H9 (cell line): ENCODE measurements at regions not wholly inside any gene's neighbourhood (a gene's known extent, or its start where the extent isn't known, plus 50 kb on each side); places are given as distances from the start of the nearest gene placed in this dataset.

Source experiments
- DNase-seq: peaks from one replicate; pipeline ENCODE4 v3.0.0-alpha.2; 2017
- H2AFZ ChIP-seq: one replicate; pipeline ENCODE4 v1.6.1; 2013; ENCODE audit warnings: mild to moderate bottlenecking, low read length, control low read depth, moderate library complexity
- H2AK5ac ChIP-seq: 2 replicates; pipeline ENCODE4 v1.6.1; 2013; ENCODE audit warnings: low read length, control low read depth, mixed read lengths; ENCODE audit not compliant: insufficient read length
- H2BK120ac ChIP-seq: one replicate; pipeline ENCODE4 v1.6.1; 2013; ENCODE audit warnings: low read depth, mild to moderate bottlenecking, low read length, control low read depth, inconsistent platforms; ENCODE audit not compliant: poor library complexity, severe bottlenecking
- H2BK12ac ChIP-seq: 2 replicates; pipeline ENCODE4 v1.6.1; 2013; ENCODE audit warnings: low read length, control low read depth, mixed read lengths, low read depth; ENCODE audit not compliant: insufficient read length
- H2BK15ac ChIP-seq: 2 replicates; pipeline ENCODE4 v1.6.1; 2013; ENCODE audit warnings: low read depth, low read length, control low read depth
- H2BK20ac ChIP-seq: one replicate; pipeline ENCODE4 v1.6.1; 2013; ENCODE audit warnings: low read depth, mild to moderate bottlenecking, low read length, control low read depth, inconsistent platforms; ENCODE audit not compliant: poor library complexity, severe bottlenecking
- H2BK5ac ChIP-seq: 2 replicates; pipeline ENCODE4 v1.6.1; 2013; ENCODE audit warnings: low read length, control low read depth, mixed read lengths; ENCODE audit not compliant: insufficient read length
- H3K14ac ChIP-seq: 2 replicates; pipeline ENCODE4 v1.6.1; 2013; ENCODE audit warnings: low read length, control low read depth; ENCODE audit not compliant: insufficient read depth
- H3K18ac ChIP-seq: 2 replicates; pipeline ENCODE4 v1.6.1; 2013; ENCODE audit warnings: low read depth, mild to moderate bottlenecking, mixed read lengths, low read length, control low read depth; ENCODE audit not compliant: insufficient read length
- H3K23ac ChIP-seq: 2 replicates; pipeline ENCODE4 v1.6.1; 2013; ENCODE audit warnings: low read length, control low read depth, mixed read lengths, low read depth; ENCODE audit not compliant: insufficient read length
- H3K23me2 ChIP-seq: 2 replicates; pipeline ENCODE4 v1.6.1; 2013; ENCODE audit warnings: low read depth, mild to moderate bottlenecking, mixed read lengths, low read length, control low read depth; ENCODE audit not compliant: insufficient read length, poor library complexity, severe bottlenecking
- H3K27ac ChIP-seq: 2 replicates; pipeline ENCODE4 v1.5.1; 2013; ENCODE audit warnings: low read length, control low read depth, mixed read lengths, low read depth; ENCODE audit not compliant: insufficient read length
- H3K27me3 ChIP-seq: 2 replicates; pipeline ENCODE4 v1.6.1; 2013; ENCODE audit warnings: low read length, control low read depth, inconsistent platforms; ENCODE audit not compliant: insufficient read depth
- H3K4ac ChIP-seq: 2 replicates; pipeline ENCODE4 v1.6.1; 2013; ENCODE audit warnings: low read depth, mild to moderate bottlenecking, control low read depth, inconsistent platforms, low read length, moderate library complexity
- H3K4me1 ChIP-seq: 2 replicates; pipeline ENCODE4 v1.6.1; 2013; ENCODE audit warnings: low read length, control low read depth, inconsistent platforms; ENCODE audit not compliant: insufficient read depth
- H3K4me2 ChIP-seq: 2 replicates; pipeline ENCODE4 v1.6.1; 2013; ENCODE audit warnings: low read length, control low read depth, mixed read lengths; ENCODE audit not compliant: insufficient read length, insufficient read depth
- H3K56ac ChIP-seq: 2 replicates; pipeline ENCODE4 v1.6.1; 2013; ENCODE audit warnings: low read depth, mild to moderate bottlenecking, mixed read lengths, low read length, control low read depth; ENCODE audit not compliant: insufficient read length
- H3K79me1 ChIP-seq: 2 replicates; pipeline ENCODE4 v1.6.1; 2013; ENCODE audit warnings: low read depth, mild to moderate bottlenecking, moderate library complexity, low read length, control low read depth, inconsistent platforms; ENCODE audit not compliant: insufficient read depth, poor library complexity, severe bottlenecking
- H3K79me2 ChIP-seq: 2 replicates; pipeline ENCODE4 v1.6.1; 2013; ENCODE audit warnings: low read length, control low read depth, inconsistent platforms; ENCODE audit not compliant: insufficient read depth
- H3K9ac ChIP-seq: 2 replicates; pipeline ENCODE4 v1.6.1; 2013; ENCODE audit warnings: low read length, control low read depth, mixed read lengths; ENCODE audit not compliant: insufficient read length; ENCODE audit errors: extremely low read depth
- H3K9me3 ChIP-seq: one replicate; pipeline ENCODE4 v1.6.1; 2013; ENCODE audit warnings: low read depth, low read length, inconsistent platforms; ENCODE audit not compliant: control insufficient read depth
- H3T11ph ChIP-seq: one replicate; pipeline ENCODE4 v1.6.1; 2013; ENCODE audit warnings: mild to moderate bottlenecking, low read length, control low read depth, inconsistent platforms
- H4K20me1 ChIP-seq: one replicate; pipeline ENCODE4 v1.6.1; 2013; ENCODE audit not compliant: control insufficient read depth, insufficient read length, insufficient read depth
- H4K5ac ChIP-seq: 2 replicates; pipeline ENCODE4 v1.6.1; 2013; ENCODE audit warnings: low read depth, mild to moderate bottlenecking, mixed read lengths, low read length, control low read depth; ENCODE audit not compliant: insufficient read length
- H4K8ac ChIP-seq: replicated peaks from 2 replicates; pipeline ENCODE4 v1.6.1; 2013; ENCODE audit warnings: low read length, control low read depth, mixed read lengths, low read depth; ENCODE audit not compliant: insufficient read length
- H4K91ac ChIP-seq: 2 replicates; pipeline ENCODE4 v1.6.1; 2013; ENCODE audit warnings: low read depth, mild to moderate bottlenecking, moderate library complexity, mixed read lengths, low read length, control low read depth; ENCODE audit not compliant: insufficient read length
- H3K27ac Mint-ChIP-seq, 3 experiments: 2 replicates in 2 of 3; 3 replicates in 1 of 3; pipeline ENCODE4 v1.8.0; 2020 to 2021; ENCODE audit warnings: mixed read lengths in 3 of 3, mild to moderate bottlenecking in 1 of 3, moderate library complexity in 1 of 3
- H3K27me3 Mint-ChIP-seq: 2 replicates; pipeline ENCODE4 v1.8.0; 2021; ENCODE audit warnings: low read depth, mild to moderate bottlenecking, moderate library complexity, mixed read lengths
- H3K36me3 Mint-ChIP-seq, 3 experiments: 2 replicates in 2 of 3; 3 replicates in 1 of 3; pipeline ENCODE4 v1.8.0; 2020 to 2021; ENCODE audit warnings: low read depth in 3 of 3, mixed read lengths in 3 of 3; ENCODE audit not compliant: insufficient read depth in 1 of 3
- H3K4me1 Mint-ChIP-seq, 2 experiments: 2 replicates each; pipeline ENCODE4 v1.8.0; 2020; ENCODE audit warnings: mixed read lengths in 2 of 2
- H3K4me3 Mint-ChIP-seq, 2 experiments: 2 replicates in 1 of 2; 3 replicates in 1 of 2; pipeline ENCODE4 v1.8.0; 2020 to 2021; ENCODE audit warnings: mild to moderate bottlenecking in 2 of 2, mixed read lengths in 2 of 2, moderate library complexity in 1 of 2
- H3K9me3 Mint-ChIP-seq, 2 experiments: 2 replicates in 1 of 2; 3 replicates in 1 of 2; pipeline ENCODE4 v1.8.0; 2020; ENCODE audit warnings: mild to moderate bottlenecking in 2 of 2, mixed read lengths in 2 of 2, moderate library complexity in 1 of 2
- CTCF ChIP-seq: fragments of 200-600 bp; sonication (generic); conservative IDR thresholded peaks from 3 replicates; pipeline ENCODE4 v1.8.0; 2021; ENCODE audit warnings: antibody characterized with exemption, mild to moderate bottlenecking
- WGBS: extraction: QIAGEN DNeasy Blood & Tissue Kit; methylation state at CpG from one replicate; pipeline ENCODE4 v1.1.7; 2013; ENCODE audit warnings: missing lambda C conversion rate, low lambda C conversion rate, mixed read lengths; ENCODE audit not compliant: insufficient read length; ENCODE audit errors: extremely low coverage; 5-methylcytosine and 5-hydroxymethylcytosine counted together

DNA sequence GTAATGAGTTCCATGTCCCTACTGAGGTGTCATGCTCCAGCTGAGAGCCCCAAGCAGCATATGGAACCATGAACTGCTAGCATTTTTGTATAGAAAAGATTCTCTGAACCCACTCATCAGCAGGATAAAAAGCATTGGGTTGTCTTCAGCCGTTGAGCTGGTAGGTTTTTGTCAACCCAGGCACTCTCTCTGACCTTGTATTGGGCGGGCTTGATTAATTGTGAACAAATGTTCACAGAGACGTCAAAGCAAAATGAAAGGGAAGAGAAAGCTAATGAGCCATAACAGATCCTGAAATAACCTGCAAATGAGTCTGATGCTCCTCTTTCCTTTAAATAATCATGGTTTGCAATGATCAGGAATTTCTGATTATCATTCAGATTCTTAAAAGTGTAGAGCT is 924.7 kb upstream of the CELF2 start:
- no peak overlapping the region for H4K91ac ChIP-seq
- TF ChIP-seq CTCF = no peak
- no peak overlapping the region for H2BK5ac ChIP-seq
- H3K4me2 ChIP-seq = no peak overlapping the region
- H3K9me3 Mint-ChIP-seq = no peaks in the 10 kb centered on the region
- no peaks in the 10 kb centered on the region for H3K27me3 ChIP-seq
- no peaks in the 10 kb centered on the region for H3K27me3 Mint-ChIP-seq
- H3K14ac ChIP-seq = no peak overlapping the region
- H3K56ac ChIP-seq = no peak overlapping the region
- no peak overlapping the region for H3K18ac ChIP-seq
- no peaks in the 10 kb centered on the region for H3K79me2 ChIP-seq
- no peak overlapping the region for H2BK15ac ChIP-seq
- H2AK5ac ChIP-seq = no peak overlapping the region
- H3K36me3 Mint-ChIP-seq = no peaks in the 10 kb centered on the region
- no peak overlapping the region for H3K23ac ChIP-seq
- H2BK12ac ChIP-seq = no peak overlapping the region
- H4K20me1 ChIP-seq = no peaks in the 10 kb centered on the region
- no peak overlapping the region for H3K4me3 Mint-ChIP-seq
- no peak overlapping the region for H3K4ac ChIP-seq
- no CpG with 5 or more reads among the region's 3 CpGs for WGBS
- H3K4me1 Mint-ChIP-seq = peaks cover 9% of the 10 kb centered on the region in 2 experiments
- H3K79me1 ChIP-seq = no peaks in the 10 kb centered on the region
- H3K27ac ChIP-seq = no peak overlapping the region
- H4K8ac ChIP-seq = no peak overlapping the region
- no peak overlapping the region for H2BK20ac ChIP-seq
- no peak overlapping the region for H3K27ac Mint-ChIP-seq
- no peaks in the 10 kb centered on the region for H3K23me2 ChIP-seq
- no peak for DNase-seq
- H3T11ph ChIP-seq = no peak overlapping the region
- H3K9me3 ChIP-seq = no peaks in the 10 kb centered on the region
- no peak overlapping the region for H3K9ac ChIP-seq
- no peaks in the 10 kb centered on the region for H3K4me1 ChIP-seq
- H2AFZ ChIP-seq = no peak overlapping the region
- H2BK120ac ChIP-seq = no peak overlapping the region
- H4K5ac ChIP-seq = no peak overlapping the region
